H1 (cell line): ENCODE measurements at regions not wholly inside any gene's neighbourhood (a gene's known extent, or its start where the extent isn't known, plus 50 kb on each side); places are given as distances from the start of the nearest gene placed in this dataset.

Experiments
- ATF3 ChIP-seq: IDR thresholded peaks from 2 replicates; pipeline ENCODE4 v1.6.1; 2011; ENCODE audit warnings: low read depth, mild to moderate bottlenecking, low read length; ENCODE audit not compliant: insufficient read depth
- BACH1 ChIP-seq: IDR thresholded peaks from 2 replicates; pipeline ENCODE4 v1.6.1; 2012; ENCODE audit warnings: low read length, improper control_type of control experiment
- CBX8 ChIP-seq: fragments of 300-800, 300-1000 bp; sonication (generic); IDR thresholded peaks from 2 replicates; pipeline ENCODE4 v1.7.1; 2016; ENCODE audit warnings: low read depth, low read length, borderline replicate concordance
- CHD1 ChIP-seq: IDR thresholded peaks from 2 replicates; pipeline ENCODE4 v1.6.1; 2012; ENCODE audit warnings: low read depth, low read length, improper control_type of control experiment
- CHD7 ChIP-seq: fragments of 300-600 bp; sonication (generic); IDR thresholded peaks from 2 replicates; pipeline ENCODE4 v1.7.1; 2012; ENCODE audit warnings: low read length, moderate library complexity, mild to moderate bottlenecking, inconsistent platforms; ENCODE audit not compliant: insufficient replicate concordance
- CREB1 ChIP-seq: IDR thresholded peaks from 2 replicates; pipeline ENCODE4 v1.6.1; 2012; ENCODE audit warnings: inconsistent platforms
- EGR1 ChIP-seq: IDR thresholded peaks from 2 replicates; pipeline ENCODE4 v1.6.1; 2011; ENCODE audit warnings: low read depth, low read length, borderline replicate concordance
- JUN ChIP-seq: IDR thresholded peaks from 2 replicates; pipeline ENCODE4 v1.6.1; 2011; ENCODE audit warnings: low read depth, mild to moderate bottlenecking, improper control_type of control experiment, low read length
- NRF1 ChIP-seq: IDR thresholded peaks from 2 replicates; pipeline ENCODE4 v1.6.1; 2011; ENCODE audit warnings: mild to moderate bottlenecking, low read depth, low read length, improper control_type of control experiment
- PHF8 ChIP-seq: fragments of 200-600 bp; sonication (generic); conservative IDR thresholded peaks from 2 replicates; pipeline ENCODE4 v1.7.1; 2012; ENCODE audit warnings: low read depth, mild to moderate bottlenecking, inconsistent platforms, low read length, moderate library complexity
- SRF ChIP-seq: IDR thresholded peaks from 2 replicates; pipeline ENCODE4 v1.6.1; 2011; ENCODE audit warnings: mild to moderate bottlenecking, low read depth, low read length, moderate library complexity
- TAF1 ChIP-seq: IDR thresholded peaks from 2 replicates; pipeline ENCODE4 v1.6.1; 2011; ENCODE audit warnings: mild to moderate bottlenecking, low read depth, low read length
- TBP ChIP-seq: IDR thresholded peaks from 2 replicates; pipeline ENCODE4 v1.6.1; 2011; ENCODE audit warnings: low read depth, low read length, improper control_type of control experiment
- TCF12 ChIP-seq: IDR thresholded peaks from 2 replicates; pipeline ENCODE4 v1.6.1; 2011; ENCODE audit warnings: low read depth, mild to moderate bottlenecking, low read length

- no peak for TF ChIP-seq CHD7
- no peak for TF ChIP-seq TCF12
- no peak for TF ChIP-seq SRF
- no peak for TF ChIP-seq CHD1
- TF ChIP-seq NRF1, result no peak
- no peak for TF ChIP-seq CBX8
- TF ChIP-seq TAF1, result no peak
- TF ChIP-seq TBP, result no peak
- no peak for TF ChIP-seq EGR1
- no peak for TF ChIP-seq CREB1
- TF ChIP-seq JUN, result no peak
- no peak for TF ChIP-seq PHF8
- no peak for TF ChIP-seq ATF3
- no peak for TF ChIP-seq BACH1
Measured at GRCh38 chr5:60248901-60249300, 355.4 kb upstream of the PDE4D start (continued).
